ENCODE measurements at regions not wholly inside any gene's neighbourhood (a gene's known extent, or its start where the extent isn't known, plus 50 kb on each side); places are given as distances from the start of the nearest gene placed in this dataset.

DNA sequence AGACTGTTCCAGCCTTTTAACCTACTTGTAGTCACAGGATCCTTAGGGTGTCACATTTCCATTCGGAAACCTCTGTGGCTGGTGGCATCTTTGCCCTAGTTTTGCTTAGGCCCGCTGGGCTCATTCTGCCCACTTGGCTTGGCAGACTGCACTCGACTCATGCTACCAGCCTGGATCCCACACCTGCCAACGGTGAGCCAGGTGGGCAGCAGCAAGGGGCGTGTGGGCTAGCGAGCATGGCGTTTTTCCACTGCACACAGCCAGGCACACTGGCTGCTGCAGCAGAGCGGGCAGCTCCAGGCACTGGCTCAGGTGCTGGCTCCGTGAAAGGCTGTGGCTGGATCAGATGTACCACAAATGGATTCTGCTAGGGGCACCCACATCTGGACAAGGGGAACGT, 838.2 kb downstream of the SLITRK6 start:
- Histone ChIP-seq H3K9me3 (no peaks in the 10 kb centered on the region), H3K4me1 (no peaks in the 10 kb centered on the region), H3K27ac (no peak overlapping the region), H3K27me3 (replicated peaks in 1 of 7) (no peaks in the 10 kb centered on the region), H3K4me3 (no peak overlapping the region), H3K36me3 (no peaks in the 10 kb centered on the region)
- peak; percentile 43 for DNase-seq
- 89 to 95% (median 92%) methylated on average over 5 to 10 of the region's 10 CpGs for WGBS, 5 donors
- no peak for TF ChIP-seq POLR2AphosphoS5 (IDR thresholded peaks at IDR 0.05)
- intact Hi-C loops (cut with DNase I; ENCODE audit: low total_unique reads) = no loop called here

DNA sequence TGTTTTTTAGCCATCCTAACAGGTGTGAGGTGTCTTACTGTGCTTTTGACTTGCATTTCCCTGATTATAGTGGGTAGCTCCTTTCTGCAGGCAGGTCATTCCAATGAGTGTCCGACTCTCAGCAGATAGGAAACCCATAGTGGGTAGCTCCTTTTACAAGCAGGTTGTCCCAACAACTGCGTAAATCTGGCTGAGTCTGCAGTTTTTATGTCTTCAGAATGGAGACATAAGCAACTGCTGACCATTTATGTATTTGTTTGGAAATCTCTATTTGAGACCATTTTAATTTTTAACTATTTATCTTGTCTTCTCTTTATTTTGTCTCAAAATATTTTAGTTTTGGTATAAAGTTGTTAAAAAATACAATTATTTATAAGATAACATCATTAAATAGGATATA, 839.4 kb downstream of the SLITRK6 start:
- Histone ChIP-seq H3K9me3 (no peaks in the 10 kb centered on the region), H3K4me3 (no peak overlapping the region), H3K27me3 (replicated peaks in 1 of 7) (no peaks in the 10 kb centered on the region), H3K27ac (no peak overlapping the region), H3K36me3 (no peaks in the 10 kb centered on the region), H3K4me1 (no peaks in the 10 kb centered on the region)
- intact Hi-C loops (cut with DNase I; ENCODE audit: low total_unique reads) = no loop called here
- DNase-seq = no peak
- 49 to 70% (median 63%) methylated on average over 2 of the region's 2 CpGs for WGBS, 5 donors
- TF ChIP-seq POLR2A (IDR thresholded peaks at IDR 0.05) (no peak), POLR2AphosphoS5 (IDR thresholded peaks at IDR 0.05) (no peak), CTCF (IDR thresholded peaks at IDR 0.05 in 8 of 11, conservative IDR thresholded peaks at IDR 0.05 in 3 of 11) (no peak)

DNA sequence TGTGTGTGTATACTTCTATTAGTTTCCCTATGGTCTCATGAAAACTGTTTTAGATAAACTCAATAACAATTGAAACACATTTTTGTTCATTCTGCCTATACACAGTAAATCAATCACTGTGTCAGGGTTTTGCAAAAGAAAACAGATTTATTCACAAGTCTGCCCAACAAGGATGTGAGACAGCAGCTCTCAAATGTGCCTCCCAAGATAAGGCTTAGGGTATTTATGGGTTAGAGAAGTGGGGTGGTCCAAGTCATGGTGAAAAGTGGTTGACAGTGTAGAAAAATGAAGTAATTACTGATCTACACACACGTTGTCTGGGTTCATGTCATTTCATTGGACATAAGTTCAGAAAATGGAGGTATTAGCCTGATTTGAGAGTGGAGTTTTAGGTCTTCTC, 844.6 kb downstream of the SLITRK6 start:
- Histone ChIP-seq H3K4me3 (no peak overlapping the region), H3K27ac (no peak overlapping the region), H3K4me1 (no peaks in the 10 kb centered on the region), H3K36me3 (no peaks in the 10 kb centered on the region), H3K27me3 (replicated peaks in 1 of 7) (no peaks in the 10 kb centered on the region), H3K9me3 (no peaks in the 10 kb centered on the region)
- 35 to 55% (median 41%) methylated on average over 1 of the region's 1 CpG for WGBS, 5 donors
- intact Hi-C loops (cut with DNase I; ENCODE audit: low total_unique reads) = no loop called here
- no peak for DNase-seq
- TF ChIP-seq CTCF (IDR thresholded peaks at IDR 0.05 in 8 of 11, conservative IDR thresholded peaks at IDR 0.05 in 3 of 11) (no peak), POLR2A (IDR thresholded peaks at IDR 0.05) (no peak), POLR2AphosphoS5 (IDR thresholded peaks at IDR 0.05) (no peak)

DNA sequence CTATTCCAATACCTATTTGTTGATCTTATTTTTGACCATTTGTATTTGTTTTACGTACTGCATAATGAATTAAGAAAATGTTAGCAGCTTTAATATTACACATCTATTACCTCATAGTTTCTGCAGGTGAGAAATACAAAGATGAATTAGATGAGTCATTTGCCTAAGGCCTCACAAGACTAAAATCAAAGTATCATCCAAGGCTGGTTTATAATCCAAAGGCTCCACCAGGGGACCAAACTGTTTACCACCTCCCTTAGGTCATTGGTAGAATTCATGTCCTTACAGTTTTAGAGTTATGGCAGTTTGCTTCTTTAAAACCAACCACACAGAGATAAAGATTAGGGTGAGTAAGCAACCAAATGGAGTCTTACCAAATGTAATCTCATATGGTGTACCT, 848.1 kb downstream of the SLITRK6 start:
- Histone ChIP-seq H3K36me3 (no peaks in the 10 kb centered on the region), H3K27me3 (replicated peaks in 1 of 7) (no peaks in the 10 kb centered on the region), H3K4me3 (no peak overlapping the region), H3K4me1 (no peaks in the 10 kb centered on the region), H3K9me3 (peaks cover 0 to 6% (median 0%) of the 10 kb centered on the region in 8 donors), H3K27ac (no peak overlapping the region)
- intact Hi-C loops (cut with DNase I; ENCODE audit: low total_unique reads) = no loop called here
- WGBS, 5 donors = 79 to 95% (median 93%) methylated on average over 1 of the region's 1 CpG
- TF ChIP-seq POLR2AphosphoS5 (IDR thresholded peaks at IDR 0.05) = no peak
- no peak for TF ChIP-seq POLR2A (IDR thresholded peaks at IDR 0.05)
- no peak for TF ChIP-seq CTCF (IDR thresholded peaks at IDR 0.05 in 8 of 11, conservative IDR thresholded peaks at IDR 0.05 in 3 of 11)
- DNase-seq = no peak

DNA sequence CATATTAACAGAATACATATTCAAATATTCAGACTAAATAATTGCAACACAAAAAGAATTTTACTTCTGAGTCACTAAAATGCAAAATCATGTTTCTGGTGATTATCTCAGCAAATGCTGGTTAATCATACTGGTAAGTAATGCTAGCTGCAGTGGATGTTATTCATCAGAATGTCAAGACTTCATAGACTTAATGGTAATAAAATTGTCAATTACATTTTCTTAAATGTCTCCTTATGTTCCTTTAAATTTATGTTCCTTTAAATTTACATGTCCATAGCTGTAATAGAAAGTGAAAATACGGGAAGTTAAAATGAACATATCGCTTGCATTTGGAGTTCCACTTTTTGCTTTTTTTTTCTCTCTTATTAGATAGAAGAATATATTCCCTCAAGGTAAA, 853.0 kb downstream of the SLITRK6 start:
- 16 to 44% (median 23%) methylated on average over 2 of the region's 2 CpGs for WGBS, 5 donors
- no peak for TF ChIP-seq POLR2AphosphoS5 (IDR thresholded peaks at IDR 0.05)
- no peak for TF ChIP-seq POLR2A (IDR thresholded peaks at IDR 0.05)
- TF ChIP-seq CTCF (IDR thresholded peaks at IDR 0.05 in 8 of 11, conservative IDR thresholded peaks at IDR 0.05 in 3 of 11) = no peak
- no peak overlapping the region for H3K4me3 ChIP-seq
- H3K27me3 ChIP-seq (replicated peaks in 1 of 7) = no peaks in the 10 kb centered on the region
- no peaks in the 10 kb centered on the region for H3K4me1 ChIP-seq
- intact Hi-C loops (cut with DNase I; ENCODE audit: low total_unique reads) = no loop called here
- no peak overlapping the region for H3K27ac ChIP-seq
- H3K9me3 ChIP-seq = peaks cover 0 to 6% (median 0%) of the 10 kb centered on the region in 8 donors
- H3K36me3 ChIP-seq = no peaks in the 10 kb centered on the region
- no peak for DNase-seq
